ENCODE measurements at regions not wholly inside any gene's neighbourhood (a gene's known extent, or its start where the extent isn't known, plus 50 kb on each side); places are given as distances from the start of the nearest gene placed in this dataset.

GRCh38 chr6:82025271-82025670, 222.3 kb downstream of the IBTK start:
- TF ChIP-seq CTCF (conservative IDR thresholded peaks at IDR 0.05; ENCODE audit: low read depth, low read length): no peak
- TF ChIP-seq EZH2 (IDR thresholded peaks at IDR 0.05; ENCODE audit: low read length, unreplicated experiment): no peak
